Activated CD8-positive, alpha-beta memory T cell treated with anti-CD3 and anti-CD28 coated beads for 24 hours (primary cell): ENCODE measurements at regions not wholly inside any gene's neighbourhood (a gene's known extent, or its start where the extent isn't known, plus 50 kb on each side); places are given as distances from the start of the nearest gene placed in this dataset.

Source experiments
- DNase-seq: peaks from one replicate; pipeline ENCODE4 v3.0.0-alpha.2; 2020

GRCh38 chr18:25962919-25963318 lies 127.5 kb downstream of the SS18 start:
- DNase-seq: no peak

- DNase-seq: no peak
These were observed 128.2 kb downstream of the SS18 start for GRCh38 chr18:25962176-25962575.

- DNase-seq: no peak
These were observed 133.4 kb downstream of the SS18 start for GRCh38 chr18:25957017-25957416.

- no peak for DNase-seq
These were observed 137.3 kb downstream of the SS18 start for GRCh38 chr18:25953111-25953510.

- no peak for DNase-seq
These were observed 140.1 kb downstream of the SS18 start for GRCh38 chr18:25950321-25950720.

- no peak for DNase-seq
These were observed 143.9 kb downstream of the SS18 start for GRCh38 chr18:25946540-25946939.

- DNase-seq: no peak
These were observed 155.1 kb downstream of the SS18 start for GRCh38 chr18:25935356-25935755.

GRCh38 chr18:25931126-25931525 lies 159.3 kb downstream of the SS18 start:
- no peak for DNase-seq

GRCh38 chr18:25929787-25930186 lies 160.6 kb downstream of the SS18 start:
- DNase-seq: no peak

GRCh38 chr18:25927830-25928229 lies 162.6 kb downstream of the SS18 start:
- no peak for DNase-seq

- no peak for DNase-seq
These were observed 167.2 kb downstream of the SS18 start for GRCh38 chr18:25923193-25923592.

- DNase-seq: peak; percentile 68
These were observed 168.6 kb downstream of the SS18 start for GRCh38 chr18:25921677-25922421.

GRCh38 chr18:25915907-25916306 lies 174.5 kb downstream of the SS18 start:
- DNase-seq: no peak

GRCh38 chr18:25898965-25899364 lies 191.4 kb downstream of the SS18 start:
- DNase-seq: no peak

- no peak for DNase-seq
These were observed 193.5 kb downstream of the SS18 start for GRCh38 chr18:25896956-25897355.

- no peak for DNase-seq
These were observed 194.1 kb downstream of the SS18 start for GRCh38 chr18:25896178-25896780.

- no peak for DNase-seq
These were observed 194.9 kb downstream of the SS18 start for GRCh38 chr18:25895518-25895917.

GRCh38 chr18:25886283-25886682 lies 204.1 kb downstream of the SS18 start:
- no peak for DNase-seq

- no peak for DNase-seq
These were observed 207.3 kb downstream of the SS18 start for GRCh38 chr18:25883091-25883490.

GRCh38 chr18:25881149-25881548 lies 209.3 kb downstream of the SS18 start:
- no peak for DNase-seq

GRCh38 chr18:25880441-25880840 lies 210.0 kb downstream of the SS18 start:
- no peak for DNase-seq

- no peak for DNase-seq
These were observed 214.0 kb downstream of the SS18 start for GRCh38 chr18:25876330-25876948.

GRCh38 chr18:25875551-25876240 lies 214.7 kb downstream of the SS18 start:
- no peak for DNase-seq

- DNase-seq: no peak
These were observed 216.6 kb downstream of the SS18 start for GRCh38 chr18:25873833-25874232.
